MM.1S (cell line): ENCODE measurements at regions not wholly inside any gene's neighbourhood (a gene's known extent, or its start where the extent isn't known, plus 50 kb on each side); places are given as distances from the start of the nearest gene placed in this dataset.

ENCODE experiments used
- DNase-seq: peaks from one replicate; pipeline ENCODE4 v3.0.0-alpha.2; 2015
- H2AFZ ChIP-seq: fragments of 300-600 bp; sonication (generic); 2 replicates; pipeline ENCODE4 v1.6.0; 2016; ENCODE audit warnings: antibody characterized with exemption, low read length
- H3F3A ChIP-seq: fragments of 300-600 bp; sonication (generic); 2 replicates; pipeline ENCODE4 v1.6.1; 2016; ENCODE audit warnings: mild to moderate bottlenecking, antibody characterized with exemption, low read length, moderate library complexity, mixed read lengths; ENCODE audit not compliant: insufficient read depth
- H3K27ac ChIP-seq: fragments of 300-600 bp; sonication (generic); 2 replicates; pipeline ENCODE4 v1.5.1; 2016; ENCODE audit warnings: mild to moderate bottlenecking, low read length
- H3K27me3 ChIP-seq: fragments of 300-600 bp; sonication (generic); replicated peaks from 2 replicates; pipeline ENCODE4 v1.6.0; 2016; ENCODE audit warnings: low read length; ENCODE audit not compliant: insufficient read depth
- H3K36me3 ChIP-seq: fragments of 300-600 bp; sonication (generic); replicated peaks from 2 replicates; pipeline ENCODE4 v1.6.1; 2016; ENCODE audit warnings: mild to moderate bottlenecking, low read length, mixed read lengths; ENCODE audit not compliant: insufficient read depth
- H3K4me1 ChIP-seq: fragments of 300-600 bp; sonication (generic); 2 replicates; pipeline ENCODE4 v1.6.1; 2016; ENCODE audit warnings: low read length, mixed read lengths
- H3K4me2 ChIP-seq: fragments of 300-600 bp; sonication (generic); 2 replicates; pipeline ENCODE4 v1.6.0; 2016; ENCODE audit warnings: low read depth, low read length
- H3K4me3 ChIP-seq: fragments of 300-600 bp; sonication (generic); 2 replicates; pipeline ENCODE4 v1.5.1; 2016; ENCODE audit warnings: low read length, mixed read lengths
- H3K79me2 ChIP-seq: fragments of 300-600 bp; sonication (generic); 2 replicates; pipeline ENCODE4 v1.6.1; 2016; ENCODE audit warnings: mixed run types, low read length, mixed read lengths
- H3K9ac ChIP-seq: fragments of 300-600 bp; sonication (generic); 2 replicates; pipeline ENCODE4 v1.6.1; 2016; ENCODE audit warnings: low read length, mixed read lengths
- H3K9me2 ChIP-seq: fragments of 300-600 bp; sonication (generic); replicated peaks from 2 replicates; pipeline ENCODE4 v1.6.1; 2016; ENCODE audit warnings: mild to moderate bottlenecking, low read length, mixed read lengths; ENCODE audit not compliant: insufficient read depth
- H3K9me3 ChIP-seq: fragments of 300-600 bp; sonication (generic); replicated peaks from 2 replicates; pipeline ENCODE4 v1.6.1; 2016; ENCODE audit warnings: mild to moderate bottlenecking, low read length, mixed read lengths; ENCODE audit not compliant: insufficient read depth
- H4K20me1 ChIP-seq: fragments of 300-600 bp; sonication (generic); 2 replicates; pipeline ENCODE4 v1.6.1; 2016; ENCODE audit warnings: mild to moderate bottlenecking, low read length, moderate library complexity, mixed read lengths; ENCODE audit not compliant: insufficient read depth
- EZH2 ChIP-seq: fragments of 300-600 bp; sonication (generic); optimal IDR thresholded peaks from 2 replicates; pipeline ENCODE3; 2017; ENCODE audit warnings: low read depth, mild to moderate bottlenecking, antibody characterized with exemption, low read length, mixed read lengths
- EZH2phosphoT487 ChIP-seq: fragments of 300-600 bp; sonication (generic); IDR thresholded peaks from 2 replicates; pipeline ENCODE4 v1.6.1; 2018; ENCODE audit warnings: antibody characterized with exemption, low read length
- TF ChIP-seq, protein P1 (sequence below): fragments of 300-600 bp; sonication (generic); IDR thresholded peaks from 2 replicates; pipeline ENCODE4 v1.5.1; 2016; ENCODE audit warnings: antibody characterized with exemption, low read length, mixed read lengths

DNA sequence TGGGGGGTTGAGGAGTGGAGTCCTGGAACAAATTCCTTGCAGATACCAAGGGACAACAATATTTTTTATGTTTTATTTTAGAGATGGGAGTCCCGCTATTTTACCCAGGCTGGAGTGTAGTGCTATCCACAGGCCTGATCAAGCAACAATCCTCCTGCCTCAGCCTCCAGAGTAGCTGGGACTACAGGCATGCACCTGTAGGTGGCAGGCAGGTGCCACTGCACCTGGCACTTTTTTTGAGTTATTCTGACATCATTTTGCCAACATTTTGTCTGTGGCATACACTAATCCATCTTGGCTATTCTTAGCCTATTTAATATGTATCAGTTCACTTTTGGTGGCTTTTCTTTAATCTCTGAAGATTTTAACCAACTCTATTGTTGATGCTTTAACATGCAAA lies 317.8 kb upstream of the MTPN start:
- H3K79me2 ChIP-seq, result no peaks in the 10 kb centered on the region
- H2AFZ ChIP-seq, result no peak overlapping the region
- peaks cover 10% of the 10 kb centered on the region for H3K4me1 ChIP-seq
- no peaks in the 10 kb centered on the region for H3K36me3 ChIP-seq
- no peaks in the 10 kb centered on the region for H3K9me2 ChIP-seq
- H3K27me3 ChIP-seq, result no peaks in the 10 kb centered on the region
- peaks cover 5% of the 10 kb centered on the region; the same call in 1 of the 2 replicates for H3F3A ChIP-seq
- H3K9me3 ChIP-seq, result no peaks in the 10 kb centered on the region
- no peak overlapping the region for H3K27ac ChIP-seq
- no peak overlapping the region for H3K9ac ChIP-seq
- H4K20me1 ChIP-seq, result no peaks in the 10 kb centered on the region
- peak; percentile 41 for DNase-seq
- H3K4me3 ChIP-seq, result no peak overlapping the region
- no peak overlapping the region for H3K4me2 ChIP-seq
- TF ChIP-seq, protein P1, sequence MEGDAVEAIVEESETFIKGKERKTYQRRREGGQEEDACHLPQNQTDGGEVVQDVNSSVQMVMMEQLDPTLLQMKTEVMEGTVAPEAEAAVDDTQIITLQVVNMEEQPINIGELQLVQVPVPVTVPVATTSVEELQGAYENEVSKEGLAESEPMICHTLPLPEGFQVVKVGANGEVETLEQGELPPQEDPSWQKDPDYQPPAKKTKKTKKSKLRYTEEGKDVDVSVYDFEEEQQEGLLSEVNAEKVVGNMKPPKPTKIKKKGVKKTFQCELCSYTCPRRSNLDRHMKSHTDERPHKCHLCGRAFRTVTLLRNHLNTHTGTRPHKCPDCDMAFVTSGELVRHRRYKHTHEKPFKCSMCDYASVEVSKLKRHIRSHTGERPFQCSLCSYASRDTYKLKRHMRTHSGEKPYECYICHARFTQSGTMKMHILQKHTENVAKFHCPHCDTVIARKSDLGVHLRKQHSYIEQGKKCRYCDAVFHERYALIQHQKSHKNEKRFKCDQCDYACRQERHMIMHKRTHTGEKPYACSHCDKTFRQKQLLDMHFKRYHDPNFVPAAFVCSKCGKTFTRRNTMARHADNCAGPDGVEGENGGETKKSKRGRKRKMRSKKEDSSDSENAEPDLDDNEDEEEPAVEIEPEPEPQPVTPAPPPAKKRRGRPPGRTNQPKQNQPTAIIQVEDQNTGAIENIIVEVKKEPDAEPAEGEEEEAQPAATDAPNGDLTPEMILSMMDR, result peak; percentile 75
- no peak for TF ChIP-seq EZH2phosphoT487
- no peak for TF ChIP-seq EZH2

DNA sequence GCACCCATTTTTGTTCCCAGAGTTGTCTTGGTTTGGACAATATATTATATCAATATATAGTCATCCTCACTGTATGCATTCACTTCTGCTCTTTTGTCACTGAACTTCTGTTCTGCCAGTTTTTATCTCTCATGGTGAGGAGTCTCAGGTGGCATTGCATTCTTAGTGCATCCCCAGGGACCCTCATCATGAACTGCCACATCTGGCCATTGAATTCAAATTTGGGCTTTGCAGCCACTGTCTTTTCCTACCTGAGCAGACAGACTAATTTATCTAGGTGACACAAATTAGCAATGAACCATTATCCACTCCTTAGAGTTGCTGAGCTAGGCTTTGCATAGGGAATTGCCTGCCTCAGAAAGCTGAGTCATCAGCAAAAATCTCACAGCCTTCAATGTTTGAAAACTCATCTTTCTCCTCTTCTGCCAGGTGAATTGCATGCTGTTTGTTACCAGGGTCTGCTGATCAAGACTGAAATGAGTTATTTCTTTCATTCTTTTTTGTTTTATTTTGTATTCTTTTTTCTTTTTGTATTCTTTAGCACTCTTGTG lies 316.8 kb upstream of the MTPN start:
- Histone ChIP-seq H3K4me3 (peak overlapping the region; percentile 29), H3F3A (peaks cover 5% of the 10 kb centered on the region; the same call in 1 of the 2 replicates), H3K4me1 (peaks cover 10% of the 10 kb centered on the region), H3K9ac (no peak overlapping the region), H3K9me2 (no peaks in the 10 kb centered on the region), H3K4me2 (peak overlapping the region; percentile 66), H2AFZ (peak overlapping the region; percentile 24; the same call in 1 of the 2 replicates), H3K36me3 (no peaks in the 10 kb centered on the region), H3K27ac (peak overlapping the region; percentile 36; the same call in 1 of the 2 replicates), H4K20me1 (no peaks in the 10 kb centered on the region), H3K9me3 (no peaks in the 10 kb centered on the region), H3K27me3 (no peaks in the 10 kb centered on the region), H3K79me2 (no peaks in the 10 kb centered on the region)
- peak; percentile 24 for DNase-seq
- TF ChIP-seq, protein P1, result no peak
- TF ChIP-seq EZH2phosphoT487 (no peak), EZH2 (no peak)

DNA sequence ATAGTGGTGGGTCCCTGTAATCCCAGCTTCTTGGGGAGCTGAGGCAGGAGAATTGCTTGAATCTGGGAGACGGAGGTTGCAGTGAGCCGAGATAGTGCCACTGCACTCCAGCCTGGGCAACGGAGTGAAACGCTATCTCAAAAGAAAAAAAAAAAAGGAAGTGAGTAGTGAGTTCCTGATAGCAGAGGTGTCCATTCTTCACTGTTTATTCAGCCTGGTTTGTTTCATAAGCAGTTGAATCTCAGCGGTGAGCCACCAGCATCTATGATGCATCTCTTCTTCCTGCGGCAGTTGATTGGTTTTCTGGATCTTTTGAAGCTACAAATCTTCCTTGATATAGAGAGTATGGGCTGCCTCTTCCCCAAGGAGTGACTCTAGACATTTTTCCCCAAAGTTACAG lies 316.1 kb upstream of the MTPN start:
- Histone ChIP-seq H3K79me2 (no peaks in the 10 kb centered on the region), H3K4me1 (peaks cover 10% of the 10 kb centered on the region), H3K4me2 (peak overlapping the region; percentile 66), H2AFZ (peak overlapping the region; percentile 24), H3K27me3 (no peaks in the 10 kb centered on the region), H3F3A (peaks cover 5% of the 10 kb centered on the region; the same call in 1 of the 2 replicates), H4K20me1 (no peaks in the 10 kb centered on the region), H3K4me3 (peak overlapping the region; percentile 29), H3K27ac (peak overlapping the region; percentile 36; the same call in 1 of the 2 replicates), H3K9me3 (no peaks in the 10 kb centered on the region), H3K36me3 (no peaks in the 10 kb centered on the region), H3K9me2 (no peaks in the 10 kb centered on the region), H3K9ac (no peak overlapping the region; the same call in 1 of the 2 replicates)
- TF ChIP-seq, protein P1, result no peak
- TF ChIP-seq EZH2phosphoT487 (no peak), EZH2 (no peak)
- DNase-seq, result peak; percentile 56
